OCI-LY1 (cell line): ENCODE measurements at regions not wholly inside any gene's neighbourhood (a gene's known extent, or its start where the extent isn't known, plus 50 kb on each side); places are given as distances from the start of the nearest gene placed in this dataset.

Experiments
- EZH2 ChIP-seq: fragments of 200-600 bp; sonication (generic), shearing (Covaris generic); IDR thresholded peaks from 2 replicates; pipeline ENCODE4 v1.8.0; 2017; ENCODE audit warnings: borderline replicate concordance, mixed run types, mild to moderate bottlenecking, antibody characterized with exemption, low read length, moderate library complexity, mixed read lengths
- TF ChIP-seq, protein P1 (sequence below): fragments of 200-600 bp; sonication (generic), shearing (Covaris generic); IDR thresholded peaks from 2 replicates; pipeline ENCODE4 v1.5.1; 2017; ENCODE audit warnings: mild to moderate bottlenecking, antibody characterized with exemption, low read length, moderate library complexity, mixed read lengths

DNA sequence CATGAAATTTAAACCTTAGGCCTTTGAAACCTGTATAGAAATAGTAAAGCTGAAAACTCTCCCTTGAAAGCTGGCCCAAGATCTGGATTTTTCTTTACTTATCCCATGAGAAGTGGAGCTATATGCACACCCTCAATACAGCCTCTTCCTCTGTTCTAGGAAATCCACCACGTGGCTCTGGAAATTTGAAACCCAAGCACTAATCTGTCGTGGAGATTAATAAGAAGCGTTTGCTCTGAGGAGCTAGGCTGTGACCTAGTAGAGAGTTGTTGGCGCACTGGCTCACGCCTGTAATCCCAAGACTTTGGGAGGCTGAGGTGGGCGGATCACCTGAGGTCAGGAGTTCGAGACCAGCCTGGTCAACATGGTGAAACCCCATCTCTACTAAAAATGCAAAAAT lies 291.3 kb upstream of the PLXNA2 start:
- TF ChIP-seq, protein P1, sequence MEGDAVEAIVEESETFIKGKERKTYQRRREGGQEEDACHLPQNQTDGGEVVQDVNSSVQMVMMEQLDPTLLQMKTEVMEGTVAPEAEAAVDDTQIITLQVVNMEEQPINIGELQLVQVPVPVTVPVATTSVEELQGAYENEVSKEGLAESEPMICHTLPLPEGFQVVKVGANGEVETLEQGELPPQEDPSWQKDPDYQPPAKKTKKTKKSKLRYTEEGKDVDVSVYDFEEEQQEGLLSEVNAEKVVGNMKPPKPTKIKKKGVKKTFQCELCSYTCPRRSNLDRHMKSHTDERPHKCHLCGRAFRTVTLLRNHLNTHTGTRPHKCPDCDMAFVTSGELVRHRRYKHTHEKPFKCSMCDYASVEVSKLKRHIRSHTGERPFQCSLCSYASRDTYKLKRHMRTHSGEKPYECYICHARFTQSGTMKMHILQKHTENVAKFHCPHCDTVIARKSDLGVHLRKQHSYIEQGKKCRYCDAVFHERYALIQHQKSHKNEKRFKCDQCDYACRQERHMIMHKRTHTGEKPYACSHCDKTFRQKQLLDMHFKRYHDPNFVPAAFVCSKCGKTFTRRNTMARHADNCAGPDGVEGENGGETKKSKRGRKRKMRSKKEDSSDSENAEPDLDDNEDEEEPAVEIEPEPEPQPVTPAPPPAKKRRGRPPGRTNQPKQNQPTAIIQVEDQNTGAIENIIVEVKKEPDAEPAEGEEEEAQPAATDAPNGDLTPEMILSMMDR, result no peak
- no peak for TF ChIP-seq EZH2
